Skin of body (tissue), 1 donor: ENCODE measurements at regions not wholly inside any gene's neighbourhood (a gene's known extent, or its start where the extent isn't known, plus 50 kb on each side); places are given as distances from the start of the nearest gene placed in this dataset.
A peak's percentile ranks its signal among the peaks of the same experiment; 100 is the strongest.
"Not testable (repeated sequence)": the region's sequence is repeated elsewhere in the genome, so short reads cannot be mapped to it uniquely, and the experiment has no call there.

Source experiments
- DNase-seq: peaks from one replicate; lab custom pipeline; 2025; lab: John Stamatoyannopoulos, UW

DNA sequence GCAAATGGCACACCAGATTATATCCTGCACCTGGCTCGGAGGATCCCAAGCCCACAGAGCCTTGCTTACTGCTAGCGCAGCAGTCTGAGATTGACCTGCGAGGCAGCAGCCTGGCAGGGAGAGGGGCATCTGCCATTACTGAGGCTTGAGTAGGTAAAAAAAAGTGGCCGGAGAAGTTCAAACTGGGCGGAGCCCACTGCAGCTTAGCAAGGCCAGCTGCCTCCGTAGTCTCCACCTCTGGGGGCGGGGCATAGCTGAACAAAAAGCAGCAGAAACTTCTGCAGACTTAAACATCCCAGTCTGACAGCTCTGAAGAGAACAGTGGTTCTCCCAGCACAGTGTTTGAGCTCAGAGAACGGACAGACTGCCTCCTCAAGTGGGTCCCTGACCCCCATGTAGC lies 85.4 kb upstream of the TMEM170B start:
- not testable (repeated sequence) for DNase-seq

DNA sequence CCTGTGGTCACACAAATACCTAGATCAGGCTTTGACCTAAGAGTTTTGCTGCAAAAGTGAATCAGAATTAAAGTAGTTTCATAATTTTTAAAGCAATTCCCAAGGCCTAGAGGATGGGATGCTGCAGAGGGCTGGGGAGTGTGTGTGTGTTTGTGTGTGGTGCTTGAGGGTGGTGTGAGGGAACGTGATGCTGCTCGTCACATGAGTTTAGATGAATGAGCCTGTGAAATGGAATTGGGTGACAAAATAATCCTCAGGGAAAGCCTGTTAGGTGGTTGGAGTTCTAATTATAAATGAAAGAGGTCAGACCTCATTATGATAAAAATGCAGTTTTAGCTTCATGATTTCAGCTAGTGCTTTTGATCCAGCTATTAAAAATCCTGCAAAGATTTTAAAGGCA lies 87.5 kb upstream of the TMEM170B start:
- DNase-seq, result no peak

DNA sequence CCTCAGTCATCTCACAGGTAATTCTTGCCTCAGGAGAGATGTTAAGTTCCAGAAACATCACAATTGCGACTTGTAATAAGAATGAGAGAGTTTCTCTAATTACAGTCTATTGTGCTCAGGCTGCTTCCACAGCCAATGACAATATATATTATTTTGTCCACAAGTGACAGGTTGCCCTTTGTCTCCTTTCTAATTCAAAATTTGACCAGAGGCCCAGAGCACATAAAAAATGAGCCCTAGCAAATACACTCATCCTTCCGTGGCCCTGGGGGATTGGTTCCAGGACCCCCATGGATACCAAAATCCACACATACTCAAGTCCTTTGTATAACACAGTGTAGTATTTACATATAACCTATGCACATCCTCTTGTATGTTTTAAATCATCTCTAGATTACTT lies 88.1 kb upstream of the TMEM170B start:
- no peak for DNase-seq

DNA sequence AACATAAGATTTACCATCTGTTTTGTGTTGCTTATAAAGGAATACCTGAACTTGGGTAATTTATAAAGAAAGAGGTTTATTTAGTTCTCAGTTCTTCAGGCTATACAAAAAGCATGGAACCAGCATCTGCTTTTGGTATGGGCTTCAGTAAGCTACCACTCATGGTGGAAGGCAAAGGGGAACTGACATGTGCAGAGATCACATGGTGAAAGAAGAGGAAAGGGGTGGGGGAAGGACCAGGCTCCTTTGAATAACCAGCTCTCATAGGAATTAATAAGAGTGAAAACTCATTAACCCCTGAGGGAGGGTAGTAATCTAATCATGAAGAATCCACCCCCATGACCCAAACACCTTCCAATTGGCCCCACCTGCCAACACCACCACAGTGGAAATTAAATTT lies 89.5 kb upstream of the TMEM170B start:
- no peak for DNase-seq

DNA sequence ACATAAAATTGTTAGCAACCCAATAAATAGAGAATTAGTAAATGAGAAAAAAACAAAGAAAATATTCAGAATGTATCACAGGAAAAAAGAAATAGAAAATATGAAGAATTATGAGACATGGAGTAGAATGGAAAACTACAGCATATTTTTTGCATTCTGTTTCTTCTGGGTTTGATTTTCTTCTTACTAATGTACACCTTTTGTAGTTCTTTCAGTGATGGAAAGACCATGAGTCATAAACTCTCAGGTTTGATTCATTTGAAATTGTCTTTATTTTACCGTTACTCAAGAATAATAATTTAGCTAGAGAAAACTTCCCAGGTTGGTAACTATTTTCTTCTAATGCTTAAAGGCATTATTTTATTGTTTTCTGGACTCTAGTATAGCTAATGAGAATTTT lies 90.3 kb upstream of the TMEM170B start:
- no peak for DNase-seq

DNA sequence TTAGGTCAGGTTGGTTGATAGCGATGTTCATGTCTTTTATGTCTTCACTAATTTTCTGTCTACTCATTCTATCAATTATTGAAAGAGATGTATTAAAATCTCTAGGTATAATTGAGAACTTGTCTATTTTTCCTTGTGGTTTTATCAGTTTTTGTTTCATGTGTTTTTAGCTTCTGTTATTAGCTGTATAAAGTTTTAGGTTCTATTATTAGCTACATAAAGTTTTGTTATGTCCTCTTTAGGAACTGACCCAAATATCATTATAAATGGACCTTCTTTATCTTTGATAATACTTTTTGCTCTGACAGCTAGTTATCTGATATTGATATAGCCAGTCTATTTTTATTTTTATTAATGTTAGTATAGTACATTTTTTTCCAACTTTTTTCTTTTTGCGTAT lies 92.4 kb upstream of the TMEM170B start:
- no peak for DNase-seq

DNA sequence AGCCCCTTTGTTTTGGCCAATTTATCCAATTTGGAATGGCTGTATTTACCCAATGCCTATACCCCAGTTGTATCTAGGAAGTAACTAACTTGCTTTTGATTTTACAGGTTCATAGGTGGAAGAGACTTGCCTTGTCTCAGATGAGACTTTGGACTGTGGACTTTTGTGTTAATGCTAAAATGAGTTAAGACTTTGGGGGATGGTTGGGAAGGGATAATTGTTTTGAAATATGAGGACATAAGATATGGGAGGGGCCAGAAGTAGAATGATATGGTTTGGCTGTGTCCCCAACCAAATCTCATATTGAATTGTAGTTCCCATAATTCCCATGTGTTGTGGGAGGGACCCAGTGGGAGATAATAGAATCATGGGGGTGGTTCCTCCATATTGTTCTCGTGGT lies 94.4 kb upstream of the TMEM170B start:
- DNase-seq, result not testable (repeated sequence)

DNA sequence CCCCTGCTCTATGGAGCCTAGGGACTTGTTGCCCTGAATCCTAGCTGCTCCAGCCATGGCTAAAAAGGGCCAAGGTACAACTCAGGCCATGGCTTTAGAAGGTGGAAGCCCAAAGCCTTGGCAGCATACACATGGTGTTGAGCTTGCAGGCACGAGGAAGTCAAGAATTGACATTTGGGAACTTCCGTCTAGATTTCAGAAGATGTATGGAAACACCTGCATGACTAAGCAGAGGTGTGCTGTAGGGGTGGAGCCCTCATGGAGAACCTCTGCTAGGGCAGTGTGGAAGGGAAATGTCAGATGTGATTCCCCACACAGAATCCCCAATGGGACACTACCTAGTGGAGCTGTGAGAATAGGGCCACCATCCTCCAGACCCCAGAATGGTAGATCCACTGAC lies 95.1 kb upstream of the TMEM170B start:
- no peak for DNase-seq

DNA sequence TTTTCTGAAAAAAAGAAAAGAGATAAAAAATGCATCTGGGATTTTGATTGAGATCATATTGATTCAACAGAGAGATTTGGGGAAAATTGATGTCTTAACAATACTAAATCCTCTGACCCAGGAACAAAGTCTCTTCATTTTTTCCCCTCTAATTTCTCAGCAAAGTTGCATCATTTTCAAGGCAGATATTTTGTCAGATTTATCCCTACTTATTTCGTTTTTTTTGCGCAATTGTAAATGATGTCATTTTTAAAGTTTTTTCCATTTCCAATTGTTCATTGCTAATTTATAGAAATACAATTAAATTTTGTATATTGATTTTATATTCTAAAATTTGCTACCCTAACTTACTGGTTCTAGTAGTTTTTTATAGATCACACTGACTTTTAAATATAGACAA lies 97.7 kb upstream of the TMEM170B start:
- DNase-seq, result no peak

DNA sequence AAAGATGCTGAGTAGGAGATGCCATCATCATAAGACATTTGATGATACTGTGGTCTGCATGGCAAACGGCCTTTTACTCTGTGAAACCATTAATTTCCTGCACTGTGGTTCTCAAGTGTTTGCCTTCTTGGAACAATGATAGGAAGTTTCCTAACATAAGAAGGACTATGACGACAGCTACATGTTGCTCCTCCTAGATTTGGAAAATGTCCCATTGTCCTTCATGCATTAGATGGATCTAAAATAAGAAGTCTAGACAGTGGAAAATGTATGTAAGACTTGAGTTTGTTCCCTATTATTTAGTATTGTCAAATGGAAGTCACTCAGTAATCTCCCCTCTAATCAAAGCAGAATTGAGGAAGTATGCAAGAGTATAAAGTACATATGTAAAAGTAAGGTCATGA lies 98.5 kb upstream of the TMEM170B start:
- peak; percentile 70 for DNase-seq

DNA sequence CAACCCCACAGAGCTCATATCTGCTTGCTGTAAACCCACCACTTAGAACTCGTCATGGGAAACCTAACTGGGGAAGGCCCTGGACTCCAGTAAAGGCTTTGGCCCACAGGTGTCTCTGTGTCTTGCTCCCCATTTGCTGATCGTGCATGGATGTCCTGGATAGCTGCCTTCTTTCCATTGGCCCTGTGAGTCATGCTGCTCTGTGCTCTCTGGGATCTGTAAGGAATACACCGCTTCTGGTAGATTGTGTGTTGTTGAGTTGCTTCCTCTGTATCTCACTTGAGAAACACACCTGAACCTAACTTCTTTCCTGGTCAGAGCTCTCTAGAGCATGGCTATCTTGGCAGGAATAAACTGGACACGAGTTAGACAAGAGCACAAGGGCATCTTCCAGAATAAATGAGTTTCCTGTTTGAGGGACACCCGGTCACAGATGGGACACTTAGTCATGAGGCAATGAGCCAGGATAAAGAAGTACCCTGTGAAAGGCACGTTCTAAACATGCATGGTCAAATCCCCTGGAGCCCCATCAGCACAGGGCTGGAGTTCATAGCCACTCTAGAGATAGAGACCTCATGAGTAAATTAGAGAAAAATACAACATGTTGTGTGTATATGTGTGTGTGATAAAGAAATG lies 99.6 kb upstream of the TMEM170B start:
- DNase-seq, result peak; percentile 16

DNA sequence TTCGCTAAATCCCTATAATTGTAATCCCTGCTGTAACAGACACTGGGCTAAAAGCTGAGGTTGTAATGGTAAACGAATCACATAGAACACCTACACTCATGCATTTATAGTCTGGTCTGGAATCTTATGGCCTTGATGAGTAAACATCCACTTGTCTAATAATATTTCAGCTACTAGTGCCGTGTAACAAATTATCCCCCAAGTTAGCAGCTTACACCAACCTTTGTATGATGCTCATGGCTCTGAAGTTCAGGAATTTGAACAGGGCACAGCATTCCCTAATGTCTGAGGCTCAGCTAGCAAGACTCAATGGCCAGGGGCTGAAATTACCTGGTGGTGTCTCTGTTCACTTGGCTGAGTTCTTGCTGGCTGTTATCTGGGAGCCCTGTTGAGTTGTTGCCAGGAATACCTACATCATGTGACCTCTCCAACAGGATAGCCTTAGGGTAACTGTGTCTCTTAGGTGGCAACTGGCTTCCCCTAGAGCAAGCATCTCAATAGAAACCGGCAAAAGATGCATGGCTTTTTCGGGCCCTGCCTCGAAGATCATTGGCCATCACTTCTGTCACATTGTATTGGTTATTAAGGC lies 100.9 kb upstream of the TMEM170B start:
- no peak for DNase-seq

DNA sequence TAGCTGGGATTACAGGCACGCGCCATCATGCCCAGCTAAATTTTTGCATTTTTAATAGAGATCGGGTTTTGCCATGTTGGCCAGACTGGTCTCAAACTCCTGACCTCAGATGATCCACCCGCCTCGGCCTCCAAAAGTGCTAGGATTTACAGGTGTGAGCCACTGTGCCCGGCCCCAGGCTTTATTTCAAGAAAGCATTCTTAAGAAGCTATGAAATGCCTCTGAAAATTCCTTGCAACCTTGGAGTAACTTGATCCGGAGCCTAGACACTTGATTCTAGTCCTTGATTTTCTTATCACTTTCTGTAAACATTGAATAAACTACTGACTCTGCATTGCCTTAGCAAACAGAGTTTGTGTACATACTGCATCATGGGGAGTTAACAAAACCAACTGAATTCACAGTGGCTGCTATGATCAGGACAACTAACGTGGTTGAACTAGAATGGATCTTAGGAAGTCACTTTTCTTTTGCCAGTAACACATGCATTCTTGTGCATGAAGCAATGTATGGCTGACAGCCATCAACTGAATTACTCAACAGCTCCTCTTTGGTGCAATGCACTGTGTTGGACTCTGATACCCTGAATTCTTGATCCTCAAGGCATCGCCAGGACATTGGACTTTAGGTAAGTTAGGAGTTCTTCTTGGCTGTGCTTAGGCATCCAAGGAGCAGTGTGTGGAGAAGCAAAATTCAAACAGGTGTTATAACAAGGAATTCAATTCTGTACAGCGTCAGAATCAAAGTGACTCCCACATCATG lies 102.8 kb upstream of the TMEM170B start:
- peak; percentile 49 for DNase-seq

DNA sequence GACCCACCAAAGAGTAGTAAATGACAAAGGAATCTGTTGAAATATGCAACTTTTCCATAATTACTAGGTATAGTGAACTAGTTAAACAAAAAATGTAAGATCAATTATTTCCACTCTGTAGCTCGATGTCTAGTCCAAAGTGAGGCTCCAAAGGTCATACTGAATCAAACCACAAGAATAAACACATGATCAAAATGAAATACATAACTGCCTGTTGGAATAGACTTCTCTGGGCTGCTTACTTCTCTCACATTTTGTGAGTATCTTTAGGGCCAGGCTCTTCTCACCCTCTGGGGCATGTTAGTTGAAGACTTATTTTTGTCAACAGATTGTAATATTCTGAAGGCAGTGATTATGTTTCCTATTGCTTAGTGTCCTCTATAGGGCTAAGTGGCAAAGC lies 103.7 kb upstream of the TMEM170B start:
- no peak for DNase-seq

DNA sequence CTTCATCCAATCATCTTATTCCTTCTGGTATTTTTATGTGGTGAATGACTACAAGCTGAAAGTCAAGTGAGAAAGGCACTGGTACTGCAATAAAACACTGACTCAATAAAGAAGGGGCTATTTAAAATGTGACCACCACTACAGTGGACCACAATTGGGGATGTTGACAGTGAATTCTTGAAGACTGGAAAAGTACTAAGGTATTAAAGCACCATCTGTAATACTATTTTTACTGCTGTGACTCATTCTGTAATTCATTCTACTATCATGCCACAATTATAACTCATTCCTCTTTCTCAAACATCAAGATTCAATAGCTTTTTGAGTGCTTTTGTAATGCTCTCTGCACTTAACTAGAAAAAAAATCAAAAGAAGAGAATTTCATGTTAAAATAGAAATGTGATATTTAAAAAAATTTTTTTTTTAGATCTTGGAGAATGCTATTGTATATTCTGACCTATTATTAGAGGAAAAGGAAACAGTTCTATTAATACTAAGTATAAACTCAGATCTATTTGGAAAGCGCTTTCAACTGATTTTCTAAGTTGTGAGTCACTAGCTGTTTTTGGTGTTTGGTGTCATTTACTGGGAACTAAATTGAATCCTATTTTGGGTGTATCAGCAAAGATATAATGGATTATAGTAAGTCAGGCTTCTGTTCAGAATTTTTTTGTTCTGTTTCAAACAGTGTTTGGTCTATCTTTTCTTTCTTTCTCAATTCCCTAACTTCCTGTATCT lies 104.7 kb upstream of the TMEM170B start:
- DNase-seq, result no peak

DNA sequence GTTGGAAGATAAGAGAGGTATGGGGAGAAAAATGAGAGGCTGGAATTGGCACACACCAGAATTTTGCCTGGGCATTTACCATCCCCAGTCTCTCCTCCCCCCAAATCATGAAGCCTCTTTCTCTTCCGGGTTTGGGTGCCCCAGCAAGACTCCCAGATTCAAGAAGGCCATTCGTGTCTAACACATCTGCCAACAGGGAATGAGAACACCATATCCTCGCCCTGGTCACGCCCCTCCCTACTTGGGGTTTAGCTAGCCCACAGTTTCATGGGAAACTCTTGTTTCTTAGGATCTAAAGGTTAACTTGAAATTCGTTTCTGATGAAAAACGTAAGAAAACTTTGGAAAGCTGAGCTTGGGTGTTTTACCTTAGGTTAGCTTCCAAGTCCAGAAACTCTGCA lies 105.5 kb upstream of the TMEM170B start:
- no peak for DNase-seq

DNA sequence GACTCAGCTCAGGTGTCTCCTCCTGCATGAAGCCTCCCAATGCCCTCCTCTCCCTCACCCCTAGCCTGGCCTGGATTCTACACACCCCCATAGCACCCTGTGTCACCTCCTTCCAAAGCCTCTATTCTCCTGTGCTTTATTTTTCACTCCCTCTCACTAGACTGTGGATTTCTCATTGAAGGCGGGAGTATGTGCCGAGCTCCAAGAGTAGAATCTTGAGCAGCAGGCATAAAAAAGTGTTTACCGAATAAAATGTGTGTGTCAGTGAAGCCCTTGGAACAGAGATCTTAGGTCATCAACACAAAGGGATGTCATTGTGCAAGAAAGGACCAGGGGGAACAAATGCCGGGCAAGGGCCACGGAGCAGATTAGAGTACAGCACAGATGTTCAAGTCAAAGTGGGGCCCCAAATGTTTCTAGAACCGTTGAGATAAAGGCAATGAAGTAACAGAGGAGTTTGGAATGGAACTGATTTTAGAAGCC lies 106.1 kb upstream of the TMEM170B start:
- no peak for DNase-seq

DNA sequence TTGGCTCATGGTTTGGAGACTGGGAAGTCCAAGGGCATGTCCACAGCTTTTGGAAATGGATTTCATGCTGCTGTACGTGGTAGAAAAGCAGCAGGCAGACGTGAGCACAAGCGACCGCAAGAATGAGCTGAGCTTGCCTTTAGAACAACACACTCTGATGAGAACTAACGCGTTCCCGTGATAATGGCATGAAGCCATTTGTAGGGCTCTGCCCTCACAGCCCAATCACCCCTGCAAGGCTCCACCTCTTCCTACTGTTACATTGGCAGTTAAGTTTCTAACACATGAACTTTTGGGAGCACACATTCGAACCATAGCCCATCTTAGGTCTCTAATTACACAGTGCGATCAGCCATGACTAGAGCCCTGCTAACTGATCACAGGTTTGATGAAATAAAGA lies 107.5 kb upstream of the TMEM170B start:
- DNase-seq, result no peak

DNA sequence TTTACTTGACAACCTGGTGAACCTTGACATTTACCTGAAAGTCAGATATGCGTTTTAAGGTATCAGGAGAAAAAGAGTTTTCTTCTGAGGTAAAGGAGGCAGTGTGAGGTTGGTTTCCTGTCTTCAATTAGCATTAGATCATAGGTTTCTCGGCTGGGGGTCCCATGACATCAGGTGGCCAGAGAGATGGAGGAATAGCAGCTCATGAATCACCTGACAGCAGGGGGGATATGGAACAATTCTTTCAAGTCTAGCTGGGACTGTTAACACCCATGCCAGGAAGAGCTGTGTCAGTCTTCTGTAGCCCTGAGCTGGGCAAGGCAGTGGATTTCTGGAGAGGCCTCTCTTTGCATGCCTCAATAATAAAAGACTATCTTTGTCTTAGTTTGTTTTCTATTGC lies 108.0 kb upstream of the TMEM170B start:
- no peak for DNase-seq

DNA sequence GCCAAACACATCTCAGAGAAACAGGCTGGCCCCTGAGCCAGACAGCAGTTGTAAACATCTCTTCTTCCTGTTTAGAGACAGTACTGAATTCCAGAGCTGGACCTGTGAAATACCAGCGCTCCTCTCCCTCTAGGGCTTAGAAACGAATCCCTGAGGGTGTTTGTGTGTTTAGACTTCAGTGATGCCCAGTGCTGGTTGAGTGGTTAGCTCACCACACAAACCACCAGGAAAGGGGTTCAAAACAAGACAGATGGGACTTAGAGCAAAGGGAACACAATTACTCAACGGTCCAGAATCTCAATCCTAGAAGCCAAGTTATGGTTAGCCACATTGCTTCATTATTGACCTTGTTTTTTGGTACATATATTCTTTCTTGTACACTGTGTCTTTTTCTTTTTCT lies 108.7 kb upstream of the TMEM170B start:
- DNase-seq, result no peak

DNA sequence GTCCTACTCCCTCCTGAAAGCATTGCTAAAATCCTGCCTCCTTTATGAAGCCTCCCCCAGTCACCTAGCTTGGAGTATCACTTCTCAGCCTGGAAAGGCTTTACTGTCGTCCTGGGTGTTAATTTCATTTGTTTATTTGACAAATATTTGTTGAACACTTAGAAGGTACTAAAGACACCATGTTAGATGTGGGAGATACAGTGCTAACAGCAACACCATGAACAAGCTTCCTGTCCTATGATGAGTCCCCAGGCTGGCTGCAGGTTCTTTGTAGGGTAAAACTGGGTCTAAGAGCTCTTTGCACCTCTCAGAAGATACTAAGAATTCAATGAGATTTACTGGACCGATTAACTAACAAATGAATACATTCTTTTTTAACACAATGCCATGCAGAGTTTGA lies 109.2 kb upstream of the TMEM170B start:
- DNase-seq, result no peak

DNA sequence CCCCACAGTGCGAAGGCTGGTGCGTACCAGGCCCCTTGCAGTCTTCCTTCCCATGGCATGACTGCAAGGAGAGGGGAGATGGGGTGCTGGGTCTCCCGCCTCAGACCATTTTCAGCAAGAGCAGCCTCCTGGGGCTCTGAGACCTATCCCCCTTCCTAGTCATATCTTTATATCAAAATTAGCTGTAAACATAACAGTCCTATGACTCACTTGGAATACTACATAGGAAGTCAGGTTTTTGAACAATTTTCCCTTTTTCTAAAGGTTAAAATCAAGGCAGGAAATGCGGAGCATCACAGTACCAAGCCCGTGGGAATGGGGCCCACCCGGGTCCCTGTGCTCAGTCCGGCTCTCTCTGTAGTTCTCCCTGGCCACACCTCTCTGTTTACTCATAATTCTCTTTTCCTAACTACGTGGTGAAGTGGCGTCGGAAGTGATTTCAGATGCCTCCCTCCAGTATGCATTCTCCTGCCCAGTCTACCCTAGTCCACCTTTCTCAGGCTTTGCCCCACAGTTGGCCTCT lies 109.8 kb upstream of the TMEM170B start:
- DNase-seq, result no peak
